Left ventricle myocardium inferior (tissue), 1 donor: ENCODE measurements at regions not wholly inside any gene's neighbourhood (a gene's known extent, or its start where the extent isn't known, plus 50 kb on each side); places are given as distances from the start of the nearest gene placed in this dataset.
A peak's percentile ranks its signal among the peaks of the same experiment; 100 is the strongest.

ENCODE experiments used
- DNase-seq: peaks from one replicate; pipeline ENCODE4 v3.0.0-alpha.2; 2020
- H3K27ac ChIP-seq: fragments of 200-600 bp; replicated peaks from 2 replicates; pipeline ENCODE4 v1.8.0; 2021
- H3K27me3 ChIP-seq: fragments of 200-600 bp; 2 replicates; pipeline ENCODE4 v1.8.0; 2021; ENCODE audit warnings: low read depth
- H3K36me3 ChIP-seq: fragments of 200-600 bp; 2 replicates; pipeline ENCODE4 v1.8.0; 2021
- H3K4me1 ChIP-seq: fragments of 200-600 bp; 2 replicates; pipeline ENCODE4 v1.8.0; 2021
- H3K4me3 ChIP-seq: fragments of 200-600 bp; 2 replicates; pipeline ENCODE4 v1.8.0; 2021; ENCODE audit warnings: mild to moderate bottlenecking, moderate library complexity
- H3K9me3 ChIP-seq: fragments of 200-600 bp; replicated peaks from 2 replicates; pipeline ENCODE4 v1.8.0; 2021
- intact Hi-C: fragments of 100-400 bp; cut with micrococcal nuclease; formaldehyde crosslinking; loops from one replicate; pipeline ENCODE4 v1.11.0; 2022
- TF ChIP-seq, protein P1 (sequence below): fragments of 200-600 bp; IDR thresholded peaks from 2 replicates; pipeline ENCODE4 v1.8.0; 2021; ENCODE audit warnings: antibody characterized with exemption, mild to moderate bottlenecking, borderline replicate concordance
- donor health status: DM: no; HTN: yes; CAD: no; lungs with severe emphysema.

DNA sequence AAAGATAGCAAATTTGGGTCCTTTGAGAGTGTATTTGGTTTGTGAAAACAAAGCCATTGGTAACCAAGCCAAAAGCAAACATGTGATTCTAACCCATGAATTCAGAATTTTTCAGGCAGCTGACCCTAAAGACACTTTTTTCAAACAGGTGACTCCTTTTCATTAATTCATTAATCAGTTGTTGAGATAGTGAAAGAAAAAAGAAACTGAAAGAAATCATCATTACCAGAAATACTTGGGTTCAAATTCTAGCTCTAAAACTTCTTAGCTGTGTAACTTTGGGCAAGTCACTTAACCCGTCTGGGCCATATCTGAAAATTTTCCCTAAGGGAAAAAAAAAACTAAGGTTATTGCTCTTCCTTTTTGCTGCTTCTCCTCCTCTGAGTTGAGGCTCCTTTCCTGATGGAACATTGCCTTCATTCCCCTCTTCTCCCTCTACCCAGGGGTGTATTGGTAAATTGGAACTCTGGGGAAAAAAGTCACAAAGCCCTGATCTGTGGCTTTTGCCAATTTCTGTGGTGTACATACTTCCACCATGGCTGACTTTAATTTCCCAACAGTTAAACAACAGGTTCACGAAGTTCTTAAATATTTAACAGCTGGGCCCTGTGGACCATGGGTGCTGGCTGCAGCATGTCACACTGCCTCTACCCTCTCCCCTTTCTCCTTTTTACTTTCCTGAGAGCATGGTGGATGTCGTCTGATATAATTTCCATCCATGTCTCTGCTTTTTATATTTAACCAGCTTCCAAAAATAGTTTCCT is 120.3 kb downstream of the ASB7 start:
- no peaks in the 10 kb centered on the region for H3K36me3 ChIP-seq
- no peak overlapping the region for H3K4me3 ChIP-seq
- DNase-seq: no peak
- peaks cover 3% of the 10 kb centered on the region for H3K27me3 ChIP-seq
- H3K9me3 ChIP-seq: no peaks in the 10 kb centered on the region
- peak overlapping the region; percentile 77 for H3K27ac ChIP-seq
- no peaks in the 10 kb centered on the region for H3K4me1 ChIP-seq
- intact Hi-C loops: no loop called here
- TF ChIP-seq, protein P1, sequence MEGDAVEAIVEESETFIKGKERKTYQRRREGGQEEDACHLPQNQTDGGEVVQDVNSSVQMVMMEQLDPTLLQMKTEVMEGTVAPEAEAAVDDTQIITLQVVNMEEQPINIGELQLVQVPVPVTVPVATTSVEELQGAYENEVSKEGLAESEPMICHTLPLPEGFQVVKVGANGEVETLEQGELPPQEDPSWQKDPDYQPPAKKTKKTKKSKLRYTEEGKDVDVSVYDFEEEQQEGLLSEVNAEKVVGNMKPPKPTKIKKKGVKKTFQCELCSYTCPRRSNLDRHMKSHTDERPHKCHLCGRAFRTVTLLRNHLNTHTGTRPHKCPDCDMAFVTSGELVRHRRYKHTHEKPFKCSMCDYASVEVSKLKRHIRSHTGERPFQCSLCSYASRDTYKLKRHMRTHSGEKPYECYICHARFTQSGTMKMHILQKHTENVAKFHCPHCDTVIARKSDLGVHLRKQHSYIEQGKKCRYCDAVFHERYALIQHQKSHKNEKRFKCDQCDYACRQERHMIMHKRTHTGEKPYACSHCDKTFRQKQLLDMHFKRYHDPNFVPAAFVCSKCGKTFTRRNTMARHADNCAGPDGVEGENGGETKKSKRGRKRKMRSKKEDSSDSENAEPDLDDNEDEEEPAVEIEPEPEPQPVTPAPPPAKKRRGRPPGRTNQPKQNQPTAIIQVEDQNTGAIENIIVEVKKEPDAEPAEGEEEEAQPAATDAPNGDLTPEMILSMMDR: no peak

DNA sequence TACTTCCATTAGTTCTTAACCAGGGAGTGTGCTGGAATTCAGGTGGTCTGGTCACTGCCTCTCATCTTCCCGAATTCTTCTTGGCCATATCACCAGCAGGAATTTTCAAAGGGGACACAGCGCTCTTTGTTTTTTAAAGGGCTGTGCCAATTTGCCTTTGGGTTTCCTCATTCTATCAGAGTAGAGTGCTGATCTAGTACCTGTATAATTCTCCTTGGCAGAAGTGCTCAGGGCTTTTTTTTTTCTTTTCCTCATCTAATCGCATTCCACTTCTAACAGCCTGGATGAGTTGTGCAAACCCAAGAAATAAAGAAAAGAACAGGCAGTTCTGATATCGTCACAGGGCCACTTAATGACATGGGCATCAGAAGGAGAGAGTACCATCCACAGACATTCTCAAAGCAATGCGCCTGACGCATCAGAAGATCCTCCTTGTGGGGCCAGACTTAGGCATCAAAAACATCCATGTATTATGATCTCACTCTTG is 121.0 kb downstream of the ASB7 start:
- Histone ChIP-seq H3K9me3 (no peaks in the 10 kb centered on the region), H3K36me3 (no peaks in the 10 kb centered on the region), H3K4me3 (no peak overlapping the region), H3K27ac (no peak overlapping the region), H3K27me3 (peaks cover 4% of the 10 kb centered on the region), H3K4me1 (no peaks in the 10 kb centered on the region)
- TF ChIP-seq, protein P1: no peak
- intact Hi-C loops: no loop called here
- no peak for DNase-seq

DNA sequence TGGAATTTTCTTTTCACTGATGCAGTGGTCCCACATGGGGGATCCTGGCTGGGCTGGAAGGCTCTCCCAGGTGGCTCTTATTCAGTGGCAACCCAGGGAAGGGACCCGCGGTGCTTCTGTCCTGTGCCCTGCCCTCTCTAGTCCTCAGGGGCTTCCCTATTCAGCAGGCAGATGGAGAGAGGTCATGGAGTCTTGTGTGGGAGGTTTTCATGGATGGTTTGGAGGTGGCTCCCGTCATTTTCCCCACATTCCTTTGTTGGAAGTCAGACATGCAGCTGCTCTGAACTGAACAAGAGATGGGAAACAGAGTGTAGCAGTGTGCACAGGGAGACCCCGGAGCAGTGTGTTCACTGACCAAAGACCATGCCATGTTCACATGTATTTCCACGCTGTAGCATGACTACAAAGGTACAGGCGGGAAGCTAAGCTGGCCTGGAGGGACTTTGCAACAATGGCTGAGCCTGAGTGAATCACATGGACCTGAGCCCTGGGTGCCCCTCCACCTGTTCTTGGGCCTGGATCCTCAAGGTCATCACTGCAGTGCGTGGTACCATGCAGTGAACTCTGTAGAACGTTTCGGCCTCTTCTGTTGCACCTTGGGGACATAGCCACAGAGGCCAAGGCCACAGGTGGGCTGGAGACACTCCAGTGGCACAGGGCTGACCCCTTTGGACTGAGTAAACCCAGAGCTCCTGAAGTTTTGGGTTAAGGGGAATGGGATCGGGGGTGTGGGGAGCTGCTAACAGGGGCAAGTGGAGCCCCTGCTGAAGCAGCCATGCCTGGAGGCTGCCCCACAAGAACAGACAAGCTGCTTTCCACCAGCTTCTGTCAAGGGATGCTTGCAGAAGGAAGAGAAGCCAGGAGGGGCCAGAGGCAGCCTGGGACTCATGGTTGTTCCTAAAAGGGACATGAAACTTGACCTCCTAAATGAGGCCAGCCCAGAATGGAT is 123.0 kb downstream of the ASB7 start:
- TF ChIP-seq, protein P1: no peak
- Histone ChIP-seq H3K27me3 (peaks cover 11% of the 10 kb centered on the region), H3K4me3 (no peak overlapping the region), H3K4me1 (no peaks in the 10 kb centered on the region), H3K27ac (no peak overlapping the region), H3K9me3 (no peaks in the 10 kb centered on the region), H3K36me3 (no peaks in the 10 kb centered on the region)
- DNase-seq: no peak
- intact Hi-C loops: no loop called here

DNA sequence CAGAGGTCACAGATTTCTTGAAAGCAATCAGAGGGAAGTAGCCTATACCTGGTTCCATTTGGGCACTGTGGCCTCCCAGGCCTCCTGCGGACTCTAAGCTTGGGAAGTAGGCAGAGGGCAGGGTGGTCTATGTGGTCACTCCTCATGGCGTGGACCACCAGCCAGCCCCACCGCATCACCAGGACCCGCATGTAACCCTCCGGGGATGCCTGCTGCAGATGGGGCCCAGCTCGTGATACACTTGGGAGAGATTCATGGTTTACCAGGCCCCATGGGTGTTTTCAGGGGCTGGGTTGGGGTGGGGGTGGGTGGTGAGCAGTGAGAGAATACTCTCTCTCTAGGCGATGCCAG is 123.7 kb downstream of the ASB7 start:
- DNase-seq: no peak
- Histone ChIP-seq H3K9me3 (no peaks in the 10 kb centered on the region), H3K36me3 (no peaks in the 10 kb centered on the region), H3K27me3 (peaks cover 11% of the 10 kb centered on the region), H3K4me3 (no peak overlapping the region), H3K27ac (no peak overlapping the region), H3K4me1 (no peaks in the 10 kb centered on the region)
- TF ChIP-seq, protein P1: no peak
- intact Hi-C loops: no loop called here

DNA sequence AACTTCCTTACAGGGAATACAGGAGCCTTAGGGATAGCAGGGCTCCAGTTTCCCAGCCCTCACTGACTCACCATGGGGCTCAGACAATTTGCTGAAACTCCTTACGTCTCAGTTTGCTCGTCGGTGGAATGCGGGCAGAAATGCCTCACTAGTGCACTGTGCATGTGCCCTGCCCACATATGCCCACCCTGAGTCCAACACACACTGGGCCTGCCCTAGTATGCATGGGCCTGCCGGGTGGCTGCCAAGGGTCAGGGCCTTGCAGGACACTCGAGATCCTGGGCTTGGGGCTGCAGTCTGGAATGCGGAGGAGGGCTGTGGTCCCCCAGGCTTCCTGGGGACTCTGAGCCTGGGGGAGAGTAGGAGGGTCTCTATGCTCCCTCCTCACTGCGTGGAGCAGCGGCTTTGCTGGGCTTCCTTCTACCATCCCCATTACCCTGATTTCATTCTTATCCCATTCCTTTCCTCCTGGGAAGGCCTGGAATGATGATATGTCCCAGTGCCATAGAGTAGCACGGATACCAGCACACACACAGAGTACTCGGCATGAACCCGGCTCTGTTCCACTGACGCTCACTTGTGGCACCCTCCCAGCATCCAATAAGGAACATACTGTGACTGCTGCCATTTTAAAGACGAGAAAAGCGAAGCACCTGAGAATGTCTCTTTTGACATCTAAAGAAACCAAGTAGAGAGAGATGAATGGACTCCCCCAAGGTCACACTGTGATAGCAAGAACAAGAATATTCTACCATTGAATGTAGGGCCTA is 124.2 kb downstream of the ASB7 start:
- Histone ChIP-seq H3K27ac (no peak overlapping the region), H3K9me3 (no peaks in the 10 kb centered on the region), H3K36me3 (no peaks in the 10 kb centered on the region), H3K4me1 (no peaks in the 10 kb centered on the region), H3K27me3 (peaks cover 11% of the 10 kb centered on the region), H3K4me3 (no peak overlapping the region)
- no peak for DNase-seq
- TF ChIP-seq, protein P1: no peak
- intact Hi-C loops: no loop called here
